Amygdala (tissue), 56 donors: ENCODE measurements at regions not wholly inside any gene's neighbourhood (a gene's known extent, or its start where the extent isn't known, plus 50 kb on each side); places are given as distances from the start of the nearest gene placed in this dataset.

Source experiments
- DNase-seq, 56 donors: peaks; one replicate each; lab custom pipeline; 2025; lab: John Stamatoyannopoulos, UW

DNA sequence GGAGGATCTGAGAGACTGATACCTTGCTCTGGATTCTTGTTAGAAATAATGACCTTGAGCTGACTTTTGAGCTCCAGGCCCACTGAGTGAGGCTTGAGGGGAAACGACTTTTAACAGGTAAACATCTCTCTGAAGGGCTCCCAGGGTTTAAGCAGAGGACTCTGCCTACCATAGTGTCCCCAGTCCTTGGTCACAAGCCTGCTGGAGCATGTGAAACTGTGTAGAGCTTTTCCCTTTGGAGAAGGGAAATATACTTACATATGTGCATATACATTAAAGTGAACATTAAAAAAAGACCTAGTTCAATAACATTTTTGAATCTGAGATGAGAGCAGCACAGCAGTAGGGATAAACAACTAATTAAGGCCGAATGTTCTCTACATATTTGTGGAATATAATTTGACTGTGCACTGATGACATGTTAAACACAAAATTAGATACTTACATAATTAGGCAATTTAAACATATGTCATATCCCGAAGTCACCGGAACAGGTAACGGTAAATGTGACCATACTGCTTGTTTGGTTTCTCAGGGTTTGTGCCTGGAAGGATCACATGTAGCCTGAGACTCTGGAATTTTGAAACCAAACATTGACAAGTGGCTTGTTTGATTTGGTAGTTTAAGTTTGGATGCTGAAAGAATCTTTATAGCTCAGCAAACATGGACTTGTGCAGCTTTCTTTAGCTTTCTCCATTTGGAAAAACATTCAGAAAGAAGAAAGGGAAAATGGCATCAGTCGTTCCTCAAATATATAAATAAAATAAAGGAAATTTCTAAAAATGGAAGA is 266.1 kb upstream of the C2CD4B start:
- DNase-seq = no peak

DNA sequence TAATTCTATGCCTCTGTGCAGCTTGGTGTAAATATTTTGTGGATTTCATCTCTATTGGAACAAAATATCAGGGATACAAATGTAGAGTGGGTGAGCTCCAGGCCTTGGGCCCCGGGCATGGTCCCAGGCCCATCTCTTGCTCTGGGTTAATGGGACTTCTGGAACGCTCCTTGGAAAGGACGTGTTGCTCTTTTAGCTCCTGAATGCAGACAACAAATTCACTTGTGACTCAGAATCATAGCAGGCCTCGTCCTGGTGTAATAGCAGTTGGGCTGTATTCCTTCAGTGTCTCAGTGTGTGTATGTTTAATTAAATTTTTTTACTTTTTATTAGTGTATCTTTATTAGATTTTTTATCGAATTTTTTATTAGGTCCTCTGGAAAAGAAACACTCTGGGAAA is 266.7 kb upstream of the C2CD4B start:
- DNase-seq = no peak

- no peak for DNase-seq
Measured at GRCh38 chr15:62432702-62433398, 267.8 kb upstream of the C2CD4B start.

DNA sequence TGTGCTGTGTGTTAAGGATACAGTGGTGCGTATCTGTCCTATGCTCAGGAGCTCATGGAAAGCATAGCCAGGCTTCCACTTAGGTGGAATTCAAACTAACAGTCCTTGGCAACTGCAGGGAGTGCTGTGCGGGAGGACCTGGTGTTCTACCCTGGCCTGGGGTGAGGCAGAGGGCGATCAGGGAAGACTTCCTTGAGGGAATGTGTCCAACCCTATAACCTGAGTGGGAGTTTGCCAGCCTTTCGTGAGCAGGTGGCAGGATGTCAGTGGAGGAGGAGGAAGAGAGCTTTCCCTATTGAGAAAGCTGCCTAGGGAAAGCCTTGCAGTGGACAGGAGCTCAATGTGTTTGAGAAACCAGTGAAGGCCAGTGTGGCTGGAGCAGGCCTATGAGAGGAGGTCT is 271.1 kb upstream of the C2CD4B start:
- no peak for DNase-seq

DNA sequence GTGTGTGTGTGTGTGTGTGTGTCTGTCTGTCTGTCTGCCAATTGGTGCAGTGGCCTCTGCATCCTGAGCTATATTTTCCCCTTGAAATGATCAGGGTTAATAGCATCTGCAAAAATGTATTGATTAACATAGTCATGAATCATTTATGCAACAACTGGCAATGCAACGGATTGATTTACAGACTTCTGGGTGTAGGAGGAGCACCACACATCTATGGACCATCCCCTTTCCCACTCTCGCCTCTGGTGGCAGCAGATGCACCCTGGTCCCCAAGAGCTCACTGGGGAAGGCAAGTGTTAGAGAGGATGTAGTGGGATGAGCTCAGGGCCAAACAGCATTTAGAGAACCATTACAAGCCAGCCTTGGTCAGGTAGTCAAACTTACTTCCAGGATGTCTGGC is 272.7 kb upstream of the C2CD4B start:
- DNase-seq = no peak

DNA sequence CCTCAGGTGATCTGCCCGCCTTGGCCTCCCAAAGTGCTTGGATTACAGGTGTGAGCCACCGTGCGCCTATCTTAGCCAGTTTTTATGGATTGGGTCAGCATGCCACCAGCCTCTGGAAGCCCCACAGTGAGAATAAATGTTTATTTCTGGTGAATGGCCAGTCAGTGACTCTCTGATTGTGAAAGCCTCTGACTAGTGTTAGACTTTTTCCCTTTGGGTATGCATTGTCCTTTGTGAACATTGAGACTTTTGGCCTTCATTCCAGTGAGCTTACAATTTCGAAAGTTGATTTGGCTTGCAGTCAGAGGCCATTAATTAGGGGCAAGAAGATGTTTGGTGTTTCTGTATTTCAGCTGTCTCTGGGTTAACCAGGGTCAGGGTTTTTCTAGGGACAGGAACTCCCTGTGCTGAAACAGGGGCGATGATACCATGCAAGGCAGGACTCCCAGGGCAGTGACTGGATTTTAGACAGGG is 274.5 kb upstream of the C2CD4B start:
- DNase-seq = no peak

GRCh38 chr15:62440362-62441105 is 275.4 kb upstream of the C2CD4B start:
- DNase-seq = no peak

GRCh38 chr15:62444104-62445022 is 279.3 kb upstream of the C2CD4B start:
- DNase-seq = peak in 1 of 56 donors; percentile 8

- DNase-seq = no peak
Measured at GRCh38 chr15:62445244-62445643, 280.2 kb upstream of the C2CD4B start.

DNA sequence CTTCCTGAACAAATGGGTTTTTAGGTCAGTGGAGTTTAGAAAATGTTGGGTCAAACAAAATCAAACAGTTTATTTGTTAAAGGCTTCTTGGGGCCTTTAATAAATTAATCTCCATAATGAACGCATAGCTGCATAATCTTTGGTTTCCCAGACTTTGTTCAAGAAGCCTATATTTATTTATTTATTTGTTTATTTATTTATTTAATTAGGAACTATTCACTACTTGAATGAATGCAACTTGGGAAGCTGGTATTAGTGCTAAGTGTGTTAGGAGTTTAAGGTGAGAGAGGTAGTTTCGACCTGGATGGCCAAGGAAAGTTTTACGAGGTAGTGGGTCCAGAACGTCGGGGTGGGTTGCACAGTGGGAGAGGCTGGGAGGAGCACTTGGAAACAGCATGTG is 281.9 kb upstream of the C2CD4B start:
- no peak for DNase-seq

- peak in 16 of 56 donors; percentile 8 to 56 (median 17) for DNase-seq
Measured at GRCh38 chr15:62447742-62448141, 282.7 kb upstream of the C2CD4B start.

- no peak for DNase-seq
Measured at GRCh38 chr15:62449638-62450037, 284.6 kb upstream of the C2CD4B start.

GRCh38 chr15:62450061-62450460 is 285.0 kb upstream of the C2CD4B start:
- DNase-seq = no peak

DNA sequence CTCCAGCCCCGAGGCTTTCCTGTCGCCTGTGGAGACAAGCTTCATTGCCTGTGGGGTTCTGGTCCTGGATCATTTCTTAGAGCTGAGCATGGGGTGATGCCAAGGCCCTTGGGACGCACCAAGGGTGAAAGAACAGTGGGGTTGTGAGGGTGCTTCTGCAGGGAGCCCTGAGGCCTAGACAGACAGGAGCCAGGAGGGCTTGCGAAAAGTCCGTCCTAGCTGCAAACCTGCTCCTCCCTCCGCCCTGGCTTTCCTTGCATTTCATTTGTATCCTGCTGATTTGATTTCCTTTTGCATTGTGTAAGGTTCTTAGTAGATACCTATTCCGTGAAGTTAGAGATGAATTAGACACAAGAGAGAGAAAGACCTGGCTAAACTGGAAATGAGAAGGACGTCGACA is 286.9 kb upstream of the C2CD4B start:
- no peak for DNase-seq

DNA sequence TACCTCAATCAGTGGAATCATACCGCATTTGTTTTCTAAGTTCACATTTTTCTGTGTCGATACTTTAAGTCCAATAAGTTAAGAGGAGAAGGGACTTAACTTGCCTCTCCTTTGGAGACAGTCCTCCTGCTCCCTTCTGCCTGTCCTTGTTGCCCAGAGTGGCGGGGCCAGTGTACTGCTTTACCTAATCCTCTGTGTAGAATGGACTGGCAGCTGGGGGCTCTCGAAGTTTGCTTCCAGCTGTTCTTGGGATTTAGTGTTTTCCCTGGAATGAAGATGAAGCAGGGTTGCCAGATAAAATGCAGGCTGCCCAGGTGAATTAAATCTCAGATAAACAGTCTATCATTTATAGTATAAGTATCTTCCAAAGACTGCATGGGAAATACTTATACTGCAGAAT is 287.6 kb upstream of the C2CD4B start:
- DNase-seq = no peak

DNA sequence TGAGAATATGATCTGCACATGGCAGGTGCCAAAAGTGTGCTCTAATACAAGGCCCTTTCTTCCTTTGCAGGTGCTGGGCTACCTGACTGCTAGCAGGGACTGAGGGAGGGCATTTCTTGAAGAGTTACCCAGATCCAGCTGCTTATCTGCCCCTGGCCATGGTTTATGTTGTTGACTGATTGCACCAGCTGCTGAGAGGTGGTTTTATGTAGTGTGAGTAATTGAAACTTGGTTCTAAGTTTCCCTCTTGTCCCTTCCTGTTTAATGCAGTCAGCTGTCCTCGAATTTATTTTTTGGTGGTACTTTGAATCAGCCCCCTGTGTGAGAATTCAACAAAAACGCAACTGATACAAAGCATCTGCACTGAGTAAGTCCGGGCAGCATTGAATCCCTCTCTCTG is 288.3 kb upstream of the C2CD4B start:
- DNase-seq = no peak

GRCh38 chr15:62453981-62454380 is 288.9 kb upstream of the C2CD4B start:
- no peak for DNase-seq

DNA sequence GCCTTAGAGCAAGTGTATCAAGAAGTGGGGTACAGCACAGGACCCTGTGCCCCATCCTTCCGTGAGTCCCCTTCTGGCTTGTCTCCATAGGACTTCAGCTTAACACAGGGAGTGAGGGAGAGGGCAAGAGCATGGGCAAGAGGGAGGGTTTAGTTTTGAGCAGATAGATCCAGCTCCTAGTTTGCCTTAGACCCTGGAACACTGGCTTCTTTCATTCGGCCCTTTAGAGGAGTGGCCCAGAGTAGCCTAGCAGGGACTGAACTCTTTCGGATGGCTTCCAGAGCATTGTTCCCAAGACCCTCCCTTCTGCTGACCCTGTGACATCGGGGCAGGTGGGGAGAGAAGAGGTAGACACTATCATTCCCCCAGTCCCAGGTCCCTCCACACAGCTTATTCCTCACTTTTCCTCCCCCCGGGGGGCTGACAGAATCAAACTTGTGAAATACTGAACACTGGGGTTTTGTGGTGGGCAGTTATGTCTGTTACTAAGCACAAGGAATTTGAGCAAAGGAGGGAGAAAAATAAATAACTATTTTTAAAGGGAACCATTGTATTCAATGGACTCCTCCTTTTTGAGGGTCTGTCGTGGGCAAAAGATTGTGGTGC is 289.6 kb upstream of the C2CD4B start:
- DNase-seq = no peak

- DNase-seq = no peak
Measured at GRCh38 chr15:62455441-62455921, 290.4 kb upstream of the C2CD4B start.
